Activated B cell treated with CpG ODN at 0.5 μM for 24 hours (primary cell): ENCODE measurements at regions not wholly inside any gene's neighbourhood (a gene's known extent, or its start where the extent isn't known, plus 50 kb on each side); places are given as distances from the start of the nearest gene placed in this dataset.

Experiments
- ATAC-seq: fragments of 200-7000 bp; cut with Tn5 transposase; one replicate; pipeline ENCODE4 v1.10.0; 2021; ENCODE audit warnings: low read depth, mild to moderate bottlenecking, moderate library complexity
- CTCF ChIA-PET: fragments of 350-600 bp; sonication (Branson Sonifier 250); formaldehyde crosslinking; loops from one replicate; lab custom pipeline; 2021; ENCODE audit warnings: antibody characterized with exemption; lab: Charles Lee
- POLR2A ChIA-PET: fragments of 350-600 bp; sonication (Branson Sonifier 250); formaldehyde crosslinking; loops from one replicate; lab custom pipeline; 2021; ENCODE audit warnings: antibody characterized with exemption; lab: Charles Lee
- DNase-seq: peaks from one replicate; pipeline ENCODE4 v3.0.0; 2022
- H3K27ac Mint-ChIP-seq: one replicate; pipeline ENCODE4 v1.8.0; 2020; ENCODE audit warnings: mixed read lengths
- H3K27me3 Mint-ChIP-seq: one replicate; pipeline ENCODE4 v1.8.0; 2021; ENCODE audit warnings: mixed read lengths
- H3K36me3 Mint-ChIP-seq: one replicate; pipeline ENCODE4 v1.8.0; 2021; ENCODE audit warnings: low read depth, mixed read lengths
- H3K4me1 Mint-ChIP-seq: one replicate; pipeline ENCODE4 v1.8.0; 2021; ENCODE audit warnings: mixed read lengths
- H3K4me3 Mint-ChIP-seq: one replicate; pipeline ENCODE4 v1.8.0; 2020; ENCODE audit warnings: mild to moderate bottlenecking, mixed read lengths
- H3K9me3 Mint-ChIP-seq: one replicate; pipeline ENCODE4 v1.8.0; 2020; ENCODE audit warnings: mixed read lengths
- intact Hi-C: fragments of 100-400 bp; cut with micrococcal nuclease; formaldehyde crosslinking; loops from one replicate; pipeline ENCODE4 v1.15.1; 2024
- TF ChIP-seq, protein P1 (sequence below): fragments of 200-600 bp; IDR thresholded peaks from one replicate; pipeline ENCODE4 v1.8.0; 2022; ENCODE audit warnings: antibody characterized with exemption, mild to moderate bottlenecking

DNA sequence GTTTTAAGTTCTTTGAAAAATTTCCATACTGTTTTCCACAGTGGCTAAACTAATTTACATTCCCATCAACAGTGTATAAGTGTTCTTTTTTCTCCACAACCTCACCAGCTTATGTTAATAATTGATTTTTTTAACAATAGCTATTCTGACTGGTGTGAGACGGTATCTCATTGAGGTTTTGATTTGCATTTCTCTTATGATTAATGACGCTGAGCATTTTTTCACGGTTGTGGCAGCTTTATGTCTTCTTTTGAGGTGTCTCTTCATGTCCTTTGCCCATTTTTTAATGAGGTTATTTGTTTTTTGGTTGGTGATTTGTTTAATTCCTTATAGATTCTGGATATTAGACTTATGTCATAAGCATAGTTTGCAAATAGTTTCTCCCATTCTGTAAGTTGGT lies 997.9 kb downstream of the SUCLG1 start:
- CTCF ChIA-PET = no interaction called here

DNA sequence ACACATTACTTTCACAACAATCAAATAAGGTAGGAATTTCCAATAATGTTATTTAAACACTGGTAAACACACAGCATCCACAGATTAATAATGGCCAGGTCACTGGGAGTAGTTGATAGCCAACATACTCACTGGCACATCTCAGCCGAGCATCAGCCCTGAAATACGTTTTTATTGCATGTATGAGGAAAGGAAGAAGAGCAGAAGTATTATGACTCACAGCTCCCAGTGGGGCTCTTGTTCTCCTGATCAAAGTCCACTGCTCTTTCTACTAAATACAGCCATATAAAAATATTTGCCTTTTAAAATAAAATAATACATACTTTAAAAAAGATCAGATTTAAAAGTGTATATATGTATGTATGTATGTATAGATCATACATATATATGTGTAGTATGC lies 999.6 kb downstream of the SUCLG1 start:
- H3K4me1 Mint-ChIP-seq = no peaks in the 10 kb centered on the region
- TF ChIP-seq, protein P1, sequence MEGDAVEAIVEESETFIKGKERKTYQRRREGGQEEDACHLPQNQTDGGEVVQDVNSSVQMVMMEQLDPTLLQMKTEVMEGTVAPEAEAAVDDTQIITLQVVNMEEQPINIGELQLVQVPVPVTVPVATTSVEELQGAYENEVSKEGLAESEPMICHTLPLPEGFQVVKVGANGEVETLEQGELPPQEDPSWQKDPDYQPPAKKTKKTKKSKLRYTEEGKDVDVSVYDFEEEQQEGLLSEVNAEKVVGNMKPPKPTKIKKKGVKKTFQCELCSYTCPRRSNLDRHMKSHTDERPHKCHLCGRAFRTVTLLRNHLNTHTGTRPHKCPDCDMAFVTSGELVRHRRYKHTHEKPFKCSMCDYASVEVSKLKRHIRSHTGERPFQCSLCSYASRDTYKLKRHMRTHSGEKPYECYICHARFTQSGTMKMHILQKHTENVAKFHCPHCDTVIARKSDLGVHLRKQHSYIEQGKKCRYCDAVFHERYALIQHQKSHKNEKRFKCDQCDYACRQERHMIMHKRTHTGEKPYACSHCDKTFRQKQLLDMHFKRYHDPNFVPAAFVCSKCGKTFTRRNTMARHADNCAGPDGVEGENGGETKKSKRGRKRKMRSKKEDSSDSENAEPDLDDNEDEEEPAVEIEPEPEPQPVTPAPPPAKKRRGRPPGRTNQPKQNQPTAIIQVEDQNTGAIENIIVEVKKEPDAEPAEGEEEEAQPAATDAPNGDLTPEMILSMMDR = no peak
- CTCF ChIA-PET = no interaction called here
- no peak for DNase-seq
- POLR2A ChIA-PET = no interaction called here
- intact Hi-C loops = no loop called here
- no peaks in the 10 kb centered on the region for H3K36me3 Mint-ChIP-seq
- peaks cover 3% of the 10 kb centered on the region for H3K9me3 Mint-ChIP-seq
- H3K4me3 Mint-ChIP-seq = no peak overlapping the region
- no peak for ATAC-seq
- no peaks in the 10 kb centered on the region for H3K27me3 Mint-ChIP-seq
- H3K27ac Mint-ChIP-seq = no peak overlapping the region

More for the DNA sequence above, 997.9 kb downstream of the SUCLG1 start:
- H3K27me3 Mint-ChIP-seq = no peaks in the 10 kb centered on the region
- no peak overlapping the region for H3K4me3 Mint-ChIP-seq
- no peaks in the 10 kb centered on the region for H3K4me1 Mint-ChIP-seq
- TF ChIP-seq, protein P1 = no peak
- POLR2A ChIA-PET = no interaction called here
- no peak overlapping the region for H3K27ac Mint-ChIP-seq
- no peaks in the 10 kb centered on the region for H3K36me3 Mint-ChIP-seq
- intact Hi-C loops = no loop called here
- H3K9me3 Mint-ChIP-seq = peaks cover 3% of the 10 kb centered on the region
- ATAC-seq = no peak
- no peak for DNase-seq

DNA sequence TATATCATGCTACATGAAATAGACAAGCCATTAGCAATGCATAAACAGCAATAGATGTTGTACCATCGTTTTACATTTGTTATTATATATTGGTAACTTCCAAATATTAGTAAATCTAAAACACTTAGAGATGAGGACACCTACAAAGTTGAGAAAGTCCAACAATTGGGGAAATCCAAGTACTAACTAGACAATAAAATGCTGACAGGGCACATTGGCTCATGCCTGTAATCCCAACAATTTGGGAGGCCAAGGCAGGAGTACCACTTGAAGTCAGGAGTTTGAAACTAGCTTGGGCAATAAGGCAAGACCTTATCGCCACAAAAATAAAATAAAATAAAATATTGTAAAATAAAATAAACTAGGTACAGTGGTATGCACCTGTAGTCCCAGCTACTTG lies 1023.1 kb downstream of the SUCLG1 start:
- DNase-seq (no peak), ATAC-seq (no peak)
- Mint-ChIP-seq H3K4me1 (no peaks in the 10 kb centered on the region), H3K9me3 (peaks cover 8% of the 10 kb centered on the region), H3K27ac (no peak overlapping the region), H3K27me3 (no peaks in the 10 kb centered on the region), H3K4me3 (no peak overlapping the region), H3K36me3 (no peaks in the 10 kb centered on the region)
- intact Hi-C loops = no loop called here
- CTCF ChIA-PET = no interaction called here
- POLR2A ChIA-PET = no interaction called here
- TF ChIP-seq, protein P1 = no peak

DNA sequence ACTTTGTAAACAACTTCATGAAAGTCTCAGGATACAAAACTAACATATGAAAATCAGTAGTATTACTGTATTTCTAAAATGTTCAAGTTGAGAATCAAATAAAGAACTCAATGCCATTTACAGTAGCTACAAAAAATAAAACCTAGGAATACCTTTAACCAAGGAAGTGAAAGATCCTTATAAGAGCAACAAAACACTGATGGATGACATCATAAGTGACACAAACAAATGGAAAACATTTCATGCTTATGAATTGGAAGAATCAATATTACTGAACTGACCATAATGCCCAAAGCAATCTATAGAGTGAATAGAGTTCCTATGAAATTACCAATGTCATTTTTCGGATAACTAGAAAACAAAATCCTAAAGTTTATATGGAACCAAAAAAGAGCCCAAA lies 1038.1 kb downstream of the SUCLG1 start:
- Mint-ChIP-seq H3K4me3 (no peak overlapping the region), H3K27ac (no peak overlapping the region), H3K4me1 (no peaks in the 10 kb centered on the region), H3K9me3 (peaks cover 26% of the 10 kb centered on the region), H3K27me3 (no peaks in the 10 kb centered on the region), H3K36me3 (no peaks in the 10 kb centered on the region)
- DNase-seq = no peak
- CTCF ChIA-PET = no interaction called here
- no peak for ATAC-seq
- intact Hi-C loops = no loop called here
- POLR2A ChIA-PET = no interaction called here
- TF ChIP-seq, protein P1 = no peak

DNA sequence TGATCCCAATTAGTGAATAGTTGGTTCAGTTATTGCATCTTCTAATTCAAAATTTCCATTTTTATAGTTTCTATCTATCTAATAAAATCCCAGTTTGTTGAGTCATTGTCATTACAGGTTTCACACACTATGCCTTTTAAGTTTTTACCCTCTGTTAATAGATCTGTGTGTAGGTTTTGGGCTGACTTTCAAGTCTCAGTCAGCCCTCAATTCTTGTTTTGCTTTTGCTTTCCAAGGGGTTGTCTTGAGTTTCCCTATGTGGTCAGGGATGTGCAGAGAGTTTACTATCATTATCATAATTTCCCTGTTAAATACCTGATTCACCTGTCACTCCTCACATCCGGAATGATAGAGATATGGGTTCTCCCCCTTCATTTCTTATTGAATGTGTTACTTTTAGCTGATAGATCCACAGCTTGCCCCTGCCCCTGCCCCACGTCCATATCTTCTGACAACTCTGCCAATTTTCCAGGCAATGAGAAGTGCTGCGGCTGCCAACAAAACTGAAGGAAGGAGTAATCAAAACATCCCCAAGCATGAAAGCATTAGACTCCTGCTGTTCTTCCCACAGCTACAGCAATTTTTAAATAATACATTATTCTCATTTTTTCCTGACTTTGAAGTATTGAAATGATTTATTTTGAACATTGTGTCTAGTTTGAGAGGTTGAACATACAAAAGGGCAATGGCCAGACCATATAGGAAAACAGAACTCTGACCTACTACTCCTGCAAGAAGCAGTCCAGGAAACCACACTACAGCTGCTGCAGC lies 1064.8 kb downstream of the SUCLG1 start:
- TF ChIP-seq, protein P1 = no peak
- Mint-ChIP-seq H3K36me3 (no peaks in the 10 kb centered on the region), H3K4me3 (no peak overlapping the region), H3K4me1 (no peaks in the 10 kb centered on the region), H3K27me3 (no peaks in the 10 kb centered on the region), H3K27ac (no peak overlapping the region), H3K9me3 (peaks cover 2% of the 10 kb centered on the region)
- intact Hi-C loops = no loop called here
- POLR2A ChIA-PET = no interaction called here
- CTCF ChIA-PET = no interaction called here
- ATAC-seq = no peak
- DNase-seq = no peak
